Lower lobe of right lung (tissue), 2 donors: ENCODE measurements at regions not wholly inside any gene's neighbourhood (a gene's known extent, or its start where the extent isn't known, plus 50 kb on each side); places are given as distances from the start of the nearest gene placed in this dataset.
"Not testable (repeated sequence)": the region's sequence is repeated elsewhere in the genome, so short reads cannot be mapped to it uniquely, and the experiment has no call there.

Experiments
- ATAC-seq, 2 donors: fragments of 200-7000 bp; cut with Tn5 transposase; one replicate each; pipeline ENCODE4 v1.9.1; 2020 to 2022; ENCODE audit warnings: mild to moderate bottlenecking in 2 of 2, moderate library complexity in 2 of 2
- DNase-seq: peaks from one replicate; pipeline ENCODE4 v3.0.0-alpha.2; 2020
- H3K27ac ChIP-seq: fragments of 200-600 bp; one replicate; pipeline ENCODE4 v1.8.0; 2022
- H3K27me3 ChIP-seq: fragments of 200-600 bp; one replicate; pipeline ENCODE4 v1.8.0; 2022; ENCODE audit warnings: low read depth
- H3K36me3 ChIP-seq: fragments of 200-600 bp; one replicate; pipeline ENCODE4 v1.8.0; 2022; ENCODE audit warnings: mild to moderate bottlenecking
- H3K4me1 ChIP-seq: fragments of 200-600 bp; one replicate; pipeline ENCODE4 v1.8.0; 2022
- H3K4me3 ChIP-seq: fragments of 200-600 bp; one replicate; pipeline ENCODE4 v1.8.0; 2022; ENCODE audit warnings: mild to moderate bottlenecking
- H3K9me3 ChIP-seq: fragments of 200-600 bp; one replicate; pipeline ENCODE4 v1.8.0; 2022
- CTCF ChIP-seq: fragments of 200-600 bp; IDR thresholded peaks from one replicate; pipeline ENCODE4 v1.8.0; 2022; ENCODE audit warnings: antibody characterized with exemption, mild to moderate bottlenecking
- intact Hi-C: fragments of 100-400 bp; cut with DNase I; formaldehyde crosslinking; loops from one replicate; pipeline ENCODE4 v1.11.0; 2022
- donor health status: DM: no; HTN: yes; CAD: no; lungs with severe emphysema.

GRCh38 chrX:130467936-130468335 is 66.1 kb downstream of the RBMX2 start:
- H3K36me3 ChIP-seq = no peaks in the 10 kb centered on the region
- H3K27ac ChIP-seq = no peak overlapping the region
- H3K4me3 ChIP-seq = no peak overlapping the region
- no peaks in the 10 kb centered on the region for H3K9me3 ChIP-seq
- no peaks in the 10 kb centered on the region for H3K4me1 ChIP-seq
- DNase-seq = no peak
- no peak for TF ChIP-seq CTCF
- no peak for ATAC-seq
- intact Hi-C loops = no loop called here
- H3K27me3 ChIP-seq = no peaks in the 10 kb centered on the region

- Histone ChIP-seq H3K4me1 (no peaks in the 10 kb centered on the region), H3K9me3 (no peaks in the 10 kb centered on the region), H3K27me3 (no peaks in the 10 kb centered on the region), H3K36me3 (no peaks in the 10 kb centered on the region), H3K4me3 (no peak overlapping the region), H3K27ac (no peak overlapping the region)
- intact Hi-C loops = no loop called here
- DNase-seq = no peak
- no peak for ATAC-seq
- no peak for TF ChIP-seq CTCF
Observed at GRCh38 chrX:130468395-130468923, 66.7 kb downstream of the RBMX2 start.

GRCh38 chrX:130482871-130483270 is 81.1 kb downstream of the RBMX2 start:
- no peak for TF ChIP-seq CTCF
- ATAC-seq = no peak
- intact Hi-C loops = no loop called here
- Histone ChIP-seq H3K4me3 (no peak overlapping the region), H3K4me1 (no peaks in the 10 kb centered on the region), H3K27ac (no peak overlapping the region), H3K9me3 (no peaks in the 10 kb centered on the region), H3K27me3 (no peaks in the 10 kb centered on the region), H3K36me3 (no peaks in the 10 kb centered on the region)
- DNase-seq = no peak

GRCh38 chrX:130485870-130486269 is 84.1 kb downstream of the RBMX2 start:
- ATAC-seq (no peak), DNase-seq (no peak)
- TF ChIP-seq CTCF = no peak
- Histone ChIP-seq H3K4me3 (no peak overlapping the region), H3K9me3 (no peaks in the 10 kb centered on the region), H3K27ac (no peak overlapping the region), H3K4me1 (no peaks in the 10 kb centered on the region), H3K36me3 (no peaks in the 10 kb centered on the region), H3K27me3 (no peaks in the 10 kb centered on the region)
- intact Hi-C loops = no loop called here

GRCh38 chrX:130495502-130495901 is 93.7 kb downstream of the RBMX2 start:
- DNase-seq, H3K4me3 ChIP-seq, H3K36me3 ChIP-seq, H3K27me3 ChIP-seq, H3K27ac ChIP-seq, intact Hi-C loops, ATAC-seq, H3K9me3 ChIP-seq, H3K4me1 ChIP-seq: not testable (repeated sequence)

- Histone ChIP-seq H3K4me3 (no peak overlapping the region), H3K27me3 (no peaks in the 10 kb centered on the region), H3K4me1 (no peaks in the 10 kb centered on the region), H3K36me3 (no peaks in the 10 kb centered on the region), H3K9me3 (no peaks in the 10 kb centered on the region), H3K27ac (no peak overlapping the region)
- intact Hi-C loops = no loop called here
- TF ChIP-seq CTCF = no peak
- ATAC-seq = no peak
- no peak for DNase-seq
Observed at GRCh38 chrX:130497531-130497930, 95.7 kb downstream of the RBMX2 start.
